ENCODE measurements at regions not wholly inside any gene's neighbourhood (a gene's known extent, or its start where the extent isn't known, plus 50 kb on each side); places are given as distances from the start of the nearest gene placed in this dataset.

DNA sequence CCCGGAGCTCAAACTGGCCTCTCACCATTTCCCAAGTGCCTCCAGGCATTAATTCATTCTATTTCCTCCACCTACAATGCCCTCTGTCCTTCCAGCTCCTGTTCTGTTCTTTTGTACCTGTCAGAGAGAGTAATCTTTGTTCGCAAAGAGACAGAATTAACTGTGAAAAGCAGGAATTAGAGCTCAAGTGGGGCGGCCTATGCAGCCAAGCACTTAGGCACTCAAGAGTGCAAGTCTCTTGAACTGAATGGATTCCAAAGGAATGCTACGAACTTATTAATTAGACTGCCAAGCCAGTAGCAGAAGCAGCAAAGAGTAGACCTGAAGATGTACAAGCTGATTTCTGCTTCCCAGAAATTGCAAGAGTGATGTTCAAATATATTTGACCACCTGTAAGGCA is 338.3 kb upstream of the AUTS2 start:
- peaks cover 2% of the 10 kb centered on the region for H3K9me3 Mint-ChIP-seq (ENCODE audit: unreplicated experiment)
- TF ChIP-seq, protein P1, sequence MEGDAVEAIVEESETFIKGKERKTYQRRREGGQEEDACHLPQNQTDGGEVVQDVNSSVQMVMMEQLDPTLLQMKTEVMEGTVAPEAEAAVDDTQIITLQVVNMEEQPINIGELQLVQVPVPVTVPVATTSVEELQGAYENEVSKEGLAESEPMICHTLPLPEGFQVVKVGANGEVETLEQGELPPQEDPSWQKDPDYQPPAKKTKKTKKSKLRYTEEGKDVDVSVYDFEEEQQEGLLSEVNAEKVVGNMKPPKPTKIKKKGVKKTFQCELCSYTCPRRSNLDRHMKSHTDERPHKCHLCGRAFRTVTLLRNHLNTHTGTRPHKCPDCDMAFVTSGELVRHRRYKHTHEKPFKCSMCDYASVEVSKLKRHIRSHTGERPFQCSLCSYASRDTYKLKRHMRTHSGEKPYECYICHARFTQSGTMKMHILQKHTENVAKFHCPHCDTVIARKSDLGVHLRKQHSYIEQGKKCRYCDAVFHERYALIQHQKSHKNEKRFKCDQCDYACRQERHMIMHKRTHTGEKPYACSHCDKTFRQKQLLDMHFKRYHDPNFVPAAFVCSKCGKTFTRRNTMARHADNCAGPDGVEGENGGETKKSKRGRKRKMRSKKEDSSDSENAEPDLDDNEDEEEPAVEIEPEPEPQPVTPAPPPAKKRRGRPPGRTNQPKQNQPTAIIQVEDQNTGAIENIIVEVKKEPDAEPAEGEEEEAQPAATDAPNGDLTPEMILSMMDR (IDR thresholded peaks at IDR 0.05; ENCODE audit: partially characterized antibody, unreplicated experiment), result no peak

DNA sequence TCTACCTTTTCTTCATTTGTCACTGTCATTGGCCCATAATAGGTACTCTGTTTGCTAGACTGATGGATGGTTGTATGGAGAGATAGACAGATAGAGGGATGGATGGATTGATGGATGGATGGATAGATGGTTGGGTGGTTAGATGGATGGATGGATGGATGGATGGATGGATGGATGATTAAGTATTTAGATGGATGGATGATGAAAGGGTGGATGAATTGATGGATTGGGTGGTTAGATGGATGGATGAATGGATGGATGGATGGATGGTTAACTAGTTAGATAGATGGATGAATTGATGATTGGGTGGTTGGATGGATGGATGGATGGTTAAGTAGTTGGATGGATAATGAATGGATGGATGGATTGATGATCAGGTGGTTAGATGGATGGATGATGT is 334.7 kb upstream of the AUTS2 start:
- Mint-ChIP-seq H3K4me3 (ENCODE audit: unreplicated experiment) (no peak overlapping the region), H3K4me1 (ENCODE audit: low read depth, unreplicated experiment) (peaks cover 2% of the 10 kb centered on the region), H3K9me3 (ENCODE audit: unreplicated experiment) (no peaks in the 10 kb centered on the region), H3K27me3 (ENCODE audit: unreplicated experiment) (peaks cover 2% of the 10 kb centered on the region), H3K27ac (ENCODE audit: unreplicated experiment) (no peak overlapping the region), H3K36me3 (ENCODE audit: unreplicated experiment) (no peaks in the 10 kb centered on the region)
- TF ChIP-seq, protein P1 (IDR thresholded peaks at IDR 0.05; ENCODE audit: partially characterized antibody, unreplicated experiment), result no peak
- DNase-seq, result no peak

More for the DNA sequence above, 338.3 kb upstream of the AUTS2 start:
- H3K36me3 Mint-ChIP-seq (ENCODE audit: unreplicated experiment), result peaks cover 6% of the 10 kb centered on the region
- DNase-seq, result no peak
- H3K4me3 Mint-ChIP-seq (ENCODE audit: unreplicated experiment), result no peak overlapping the region
- peaks cover 5% of the 10 kb centered on the region for H3K27me3 Mint-ChIP-seq (ENCODE audit: unreplicated experiment)
- H3K4me1 Mint-ChIP-seq (ENCODE audit: low read depth, unreplicated experiment), result peaks cover 2% of the 10 kb centered on the region
- no peak overlapping the region for H3K27ac Mint-ChIP-seq (ENCODE audit: unreplicated experiment)

- H3K27ac Mint-ChIP-seq (ENCODE audit: unreplicated experiment), result no peak overlapping the region
- TF ChIP-seq, protein P1 (IDR thresholded peaks at IDR 0.05; ENCODE audit: partially characterized antibody, unreplicated experiment), result no peak
- peaks cover 4% of the 10 kb centered on the region for H3K36me3 Mint-ChIP-seq (ENCODE audit: unreplicated experiment)
- H3K4me1 Mint-ChIP-seq (ENCODE audit: low read depth, unreplicated experiment), result no peaks in the 10 kb centered on the region
- H3K9me3 Mint-ChIP-seq (ENCODE audit: unreplicated experiment), result peaks cover 2% of the 10 kb centered on the region
- no peak overlapping the region for H3K4me3 Mint-ChIP-seq (ENCODE audit: unreplicated experiment)
- H3K27me3 Mint-ChIP-seq (ENCODE audit: unreplicated experiment), result peaks cover 3% of the 10 kb centered on the region
- DNase-seq, result no peak
These were observed 328.5 kb upstream of the AUTS2 start for GRCh38 chr7:69269806-69270205.

DNA sequence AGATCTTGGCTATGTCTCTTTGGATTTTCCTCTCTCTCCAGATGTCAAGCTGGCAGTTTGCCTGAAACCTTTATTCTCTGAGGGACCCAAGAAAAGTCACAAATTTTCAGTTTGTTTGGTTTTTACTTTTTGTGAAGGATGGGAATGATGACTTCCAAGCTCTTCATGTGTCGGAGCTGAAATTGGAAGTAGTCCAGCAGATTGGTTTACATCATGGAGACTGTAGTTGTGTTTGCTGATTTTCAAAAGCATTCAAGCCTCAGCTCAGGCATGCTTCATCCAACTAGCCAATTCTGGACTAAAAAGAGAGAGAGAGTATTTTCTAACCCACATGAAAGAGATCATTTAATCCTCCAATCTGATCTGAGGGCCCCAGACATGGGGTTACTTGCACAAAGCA is 326.2 kb upstream of the AUTS2 start:
- Mint-ChIP-seq H3K27ac (ENCODE audit: unreplicated experiment) (no peak overlapping the region), H3K27me3 (ENCODE audit: unreplicated experiment) (peaks cover 3% of the 10 kb centered on the region), H3K36me3 (ENCODE audit: unreplicated experiment) (peaks cover 4% of the 10 kb centered on the region), H3K9me3 (ENCODE audit: unreplicated experiment) (peaks cover 2% of the 10 kb centered on the region), H3K4me1 (ENCODE audit: low read depth, unreplicated experiment) (peaks cover 3% of the 10 kb centered on the region), H3K4me3 (ENCODE audit: unreplicated experiment) (no peak overlapping the region)
- TF ChIP-seq, protein P1 (IDR thresholded peaks at IDR 0.05; ENCODE audit: partially characterized antibody, unreplicated experiment), result no peak
- no peak for DNase-seq

DNA sequence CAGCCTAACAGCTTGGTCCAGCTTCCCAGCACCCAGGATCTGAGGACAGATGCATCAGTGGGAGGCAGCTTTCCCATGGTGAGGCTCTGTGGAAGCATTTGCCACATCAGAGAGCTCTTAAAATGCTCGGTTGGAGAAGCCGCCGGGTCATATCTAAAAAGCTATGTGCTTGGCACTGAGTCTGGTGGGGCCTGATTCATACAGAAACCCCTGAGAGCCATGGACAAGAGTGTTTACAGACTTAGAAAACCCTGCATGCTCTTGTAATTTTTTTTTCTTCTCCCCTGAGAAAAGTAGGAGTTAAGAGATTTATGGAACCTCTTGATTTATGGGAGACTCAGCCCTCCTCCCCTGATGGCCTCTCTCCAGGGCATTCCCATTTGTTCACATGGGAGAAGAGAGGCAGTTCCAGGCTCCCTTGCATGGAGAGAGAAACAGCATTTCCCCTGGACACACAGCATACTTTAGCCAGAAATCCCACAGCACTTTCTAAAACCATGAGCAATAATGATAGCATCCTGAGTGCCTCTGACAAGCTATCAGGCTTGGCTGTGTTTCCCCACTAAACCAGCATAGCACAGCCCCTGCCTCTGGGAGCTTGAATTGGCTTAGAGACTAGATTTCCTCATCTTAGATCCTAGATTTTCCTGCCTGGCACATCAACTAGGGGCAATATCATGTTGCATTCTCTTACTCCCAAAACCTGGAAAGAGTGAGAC is 322.1 kb upstream of the AUTS2 start:
- Mint-ChIP-seq H3K27ac (ENCODE audit: unreplicated experiment) (no peak overlapping the region), H3K36me3 (ENCODE audit: unreplicated experiment) (peaks cover 11% of the 10 kb centered on the region), H3K4me3 (ENCODE audit: unreplicated experiment) (no peak overlapping the region), H3K9me3 (ENCODE audit: unreplicated experiment) (peaks cover 2% of the 10 kb centered on the region), H3K27me3 (ENCODE audit: unreplicated experiment) (peaks cover 2% of the 10 kb centered on the region), H3K4me1 (ENCODE audit: low read depth, unreplicated experiment) (peaks cover 3% of the 10 kb centered on the region)
- peak; percentile 32 for DNase-seq
- TF ChIP-seq, protein P1 (IDR thresholded peaks at IDR 0.05; ENCODE audit: partially characterized antibody, unreplicated experiment), result no peak
